ENCODE measurements at regions not wholly inside any gene's neighbourhood (a gene's known extent, or its start where the extent isn't known, plus 50 kb on each side); places are given as distances from the start of the nearest gene placed in this dataset.

GRCh38 chr5:167951116-167951515 is 340.3 kb upstream of the WWC1 start:
- intact Hi-C loops (cut with micrococcal nuclease; ENCODE audit: unreplicated experiment) (no loop called here), in situ Hi-C loops (cut with MboI) (no loop called here)
- no peaks in the 10 kb centered on the region for H3K4me1 ChIP-seq (ENCODE audit: control insufficient read depth, insufficient read depth, low read length)
- no peaks in the 10 kb centered on the region for H3K36me3 ChIP-seq (ENCODE audit: control insufficient read depth in 2 of 2, insufficient read depth in 2 of 2, low read length in 1 of 2)
- no peak overlapping the region for H3K9ac ChIP-seq (ENCODE audit: control insufficient read depth, insufficient read depth, low read length)
- H3K9me3 ChIP-seq (replicated peaks; ENCODE audit: control insufficient read depth, insufficient read depth, low read length) = no peaks in the 10 kb centered on the region; the same call in 2 of the 3 replicates
- no peak overlapping the region for H2AFZ ChIP-seq (ENCODE audit: control insufficient read depth, low read depth, low read length)
- FAIRE-seq = no peak
- DNase-seq (ENCODE audit: low read depth, low spot score) = no peak
- ChIA-PET POLR2A (interaction anchor here (1.0 kb wide), 1 partner anchor 9 kb away, joined by 9 read pairs; no protein-coding TSS in a partner anchor), SMC1A (ENCODE audit: uncharacterized antibody, unreplicated experiment) (interaction anchor here (1.5 kb wide), 1 partner anchor 13 kb away, joined by 3 read pairs; no protein-coding TSS in a partner anchor), RAD21 (ENCODE audit: unreplicated experiment) (no interaction called here), CTCF (interaction anchor here (1.3 kb wide), 2 partner anchors 229 to 269 kb away, joined by 3 to 4 read pairs; no protein-coding TSS in a partner anchor)
- H3K27me3 ChIP-seq (replicated peaks in 1 of 2; ENCODE audit: control insufficient read depth in 2 of 2, insufficient read depth in 2 of 2, low read length in 1 of 2) = no peaks in the 10 kb centered on the region; a peak in 2 of 4 replicates
- BruUV-seq (replicated peaks) = no TSS peak
- no peaks in the 10 kb centered on the region for H4K20me1 ChIP-seq (ENCODE audit: control insufficient read depth, insufficient read depth)
- no peak for ATAC-seq
- no peak overlapping the region for H3K27ac ChIP-seq (ENCODE audit: control insufficient read depth, insufficient read depth)
- H3K4me3 ChIP-seq = no peak overlapping the region
- 2% methylated on average over 4 of the region's 4 CpGs for WGBS (ENCODE audit: insufficient coverage, insufficient replicate concordance, low lambda C conversion rate, missing lambda C conversion rate)
- H3K4me2 ChIP-seq (ENCODE audit: control insufficient read depth, insufficient read depth) = peak overlapping the region; percentile 38; the same call in 1 of the 2 replicates
- H3K79me2 ChIP-seq (ENCODE audit: control insufficient read depth, insufficient read depth, low read length) = no peaks in the 10 kb centered on the region
- TF ChIP-seq POLR2A (IDR thresholded peaks at IDR 0.05; ENCODE audit: low read depth, low read length) = no peak
- TF ChIP-seq ZZZ3 (IDR thresholded peaks at IDR 0.05; ENCODE audit: control insufficient read depth, insufficient read length, low read depth) = no peak
- no peak for TF ChIP-seq BACH1 (IDR thresholded peaks at IDR 0.05; ENCODE audit: borderline replicate concordance)
- TF ChIP-seq ETV6 (conservative IDR thresholded peaks at IDR 0.05 in 1 of 2, IDR thresholded peaks at IDR 0.05 in 1 of 2; ENCODE audit: borderline replicate concordance in 1 of 2, low read depth in 1 of 2) = no peak
- TF ChIP-seq YBX1 (IDR thresholded peaks at IDR 0.05) = no peak
- TF ChIP-seq DPF2 (IDR thresholded peaks at IDR 0.05) = no peak
- no peak for TF ChIP-seq POU2F2 (IDR thresholded peaks at IDR 0.05; ENCODE audit: borderline replicate concordance, low read depth, low read length)
- TF ChIP-seq NR2C1 (IDR thresholded peaks at IDR 0.05) = no peak
- TF ChIP-seq MEF2B (IDR thresholded peaks at IDR 0.05; ENCODE audit: partially characterized antibody, poor library complexity, severe bottlenecking) = no peak

Data from GM12878 (cell line).